OCI-LY3 (cell line): ENCODE measurements at regions not wholly inside any gene's neighbourhood (a gene's known extent, or its start where the extent isn't known, plus 50 kb on each side); places are given as distances from the start of the nearest gene placed in this dataset.

ENCODE experiments used
- H2AFZ ChIP-seq: fragments of 200-600, 300-600 bp; shearing (Covaris generic); 2 replicates; pipeline ENCODE4 v1.6.0; 2014; ENCODE audit warnings: antibody characterized with exemption, low read depth, low read length
- H3K27ac ChIP-seq: fragments of 200-600, 300-600 bp; sonication (generic); 2 replicates; pipeline ENCODE4 v1.5.1; 2014; ENCODE audit warnings: mild to moderate bottlenecking, low read length, moderate library complexity, mixed read lengths
- H3K27me3 ChIP-seq: fragments of 200-600, 300-600 bp; sonication (generic); 2 replicates; pipeline ENCODE4 v1.6.1; 2014; ENCODE audit warnings: low read depth, low read length, mixed read lengths
- H3K36me3 ChIP-seq: fragments of 200-600, 300-600 bp; sonication (generic); replicated peaks from 2 replicates; pipeline ENCODE3; 2014; ENCODE audit warnings: low read depth, low read length, mixed read lengths
- H3K4me1 ChIP-seq: fragments of 300-600, 200-600 bp; sonication (generic); 2 replicates; pipeline ENCODE4 v1.6.1; 2014; ENCODE audit warnings: low read length, mixed read lengths
- H3K4me2 ChIP-seq: fragments of 200-600, 300-600 bp; sonication (generic); 2 replicates; pipeline ENCODE4 v1.6.1; 2014; ENCODE audit warnings: low read length, mixed read lengths
- H3K4me3 ChIP-seq: fragments of 300-600, 200-600 bp; sonication (generic); 2 replicates; pipeline ENCODE4 v1.5.1; 2014; ENCODE audit warnings: antibody characterized with exemption, mild to moderate bottlenecking, low read length, moderate library complexity
- H3K79me2 ChIP-seq: fragments of 300-600, 200-600 bp; shearing (Covaris generic); 2 replicates; pipeline ENCODE4 v1.6.1; 2014; ENCODE audit warnings: mild to moderate bottlenecking, low read length, mixed read lengths
- H3K9ac ChIP-seq: fragments of 300-600, 200-600 bp; shearing (Covaris generic); 2 replicates; pipeline ENCODE4 v1.6.0; 2014; ENCODE audit warnings: mild to moderate bottlenecking, low read length, moderate library complexity
- H3K9me3 ChIP-seq: fragments of 200-600, 300-600 bp; shearing (Covaris generic); 2 replicates; pipeline ENCODE4 v1.6.1; 2014; ENCODE audit warnings: low read length, mixed read lengths; ENCODE audit not compliant: insufficient read depth
- H4K20me1 ChIP-seq: fragments of 200-600, 300-600 bp; sonication (generic); 2 replicates; pipeline ENCODE4 v1.6.1; 2016; ENCODE audit warnings: low read length, mixed read lengths; ENCODE audit not compliant: insufficient read depth
- EZH2phosphoT487 ChIP-seq: fragments of 200-600 bp; shearing (Covaris generic); IDR thresholded peaks from 2 replicates; pipeline ENCODE4 v1.6.1; 2018; ENCODE audit warnings: antibody characterized with exemption, mixed run types, low read depth
- TF ChIP-seq, protein P1 (sequence below): fragments of 200-600, 300-600 bp; sonication (generic); IDR thresholded peaks from 2 replicates; pipeline ENCODE4 v1.5.1; 2014; ENCODE audit warnings: antibody characterized with exemption, low read length, low read depth

DNA sequence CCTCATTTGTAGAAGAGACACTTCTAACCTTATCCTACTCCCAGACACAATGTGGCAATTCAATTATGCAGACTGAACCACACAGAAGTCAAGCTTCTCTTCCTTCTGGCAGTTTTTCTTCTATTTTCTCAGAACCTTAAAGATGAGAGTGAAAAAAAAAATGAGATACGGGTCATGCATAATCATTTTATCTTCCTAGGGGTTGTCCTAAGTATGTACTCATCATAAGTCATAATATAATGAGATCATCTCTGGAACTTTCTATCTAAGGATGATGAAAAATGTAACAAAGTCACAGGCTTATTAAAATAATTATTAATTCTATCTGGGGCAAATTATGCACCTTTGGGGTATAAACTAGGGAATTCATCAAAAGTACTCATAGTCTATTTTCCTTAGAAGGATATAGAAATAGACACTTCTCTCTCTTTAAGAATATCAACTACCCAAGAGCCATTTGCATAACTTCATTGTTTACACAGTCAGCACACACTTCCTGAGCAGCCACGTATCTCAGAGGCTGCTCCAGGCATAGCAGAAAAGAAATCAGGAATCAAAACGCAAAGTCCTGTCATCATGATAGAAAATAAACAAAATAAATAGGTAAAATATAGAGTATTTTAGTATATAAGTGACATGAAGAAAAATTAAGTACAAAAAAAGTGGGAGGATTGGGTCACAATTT lies 345.9 kb upstream of the SPHKAP start:
- H3K27me3 ChIP-seq, result no peaks in the 10 kb centered on the region
- H3K4me2 ChIP-seq, result no peak overlapping the region
- H2AFZ ChIP-seq, result no peak overlapping the region
- no peaks in the 10 kb centered on the region for H3K79me2 ChIP-seq
- H3K4me1 ChIP-seq, result no peaks in the 10 kb centered on the region
- H3K36me3 ChIP-seq, result no peaks in the 10 kb centered on the region
- H3K9me3 ChIP-seq, result no peaks in the 10 kb centered on the region
- H3K4me3 ChIP-seq, result no peak overlapping the region
- TF ChIP-seq, protein P1, sequence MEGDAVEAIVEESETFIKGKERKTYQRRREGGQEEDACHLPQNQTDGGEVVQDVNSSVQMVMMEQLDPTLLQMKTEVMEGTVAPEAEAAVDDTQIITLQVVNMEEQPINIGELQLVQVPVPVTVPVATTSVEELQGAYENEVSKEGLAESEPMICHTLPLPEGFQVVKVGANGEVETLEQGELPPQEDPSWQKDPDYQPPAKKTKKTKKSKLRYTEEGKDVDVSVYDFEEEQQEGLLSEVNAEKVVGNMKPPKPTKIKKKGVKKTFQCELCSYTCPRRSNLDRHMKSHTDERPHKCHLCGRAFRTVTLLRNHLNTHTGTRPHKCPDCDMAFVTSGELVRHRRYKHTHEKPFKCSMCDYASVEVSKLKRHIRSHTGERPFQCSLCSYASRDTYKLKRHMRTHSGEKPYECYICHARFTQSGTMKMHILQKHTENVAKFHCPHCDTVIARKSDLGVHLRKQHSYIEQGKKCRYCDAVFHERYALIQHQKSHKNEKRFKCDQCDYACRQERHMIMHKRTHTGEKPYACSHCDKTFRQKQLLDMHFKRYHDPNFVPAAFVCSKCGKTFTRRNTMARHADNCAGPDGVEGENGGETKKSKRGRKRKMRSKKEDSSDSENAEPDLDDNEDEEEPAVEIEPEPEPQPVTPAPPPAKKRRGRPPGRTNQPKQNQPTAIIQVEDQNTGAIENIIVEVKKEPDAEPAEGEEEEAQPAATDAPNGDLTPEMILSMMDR, result no peak
- no peaks in the 10 kb centered on the region for H4K20me1 ChIP-seq
- no peak overlapping the region for H3K27ac ChIP-seq
- H3K9ac ChIP-seq, result no peak overlapping the region

DNA sequence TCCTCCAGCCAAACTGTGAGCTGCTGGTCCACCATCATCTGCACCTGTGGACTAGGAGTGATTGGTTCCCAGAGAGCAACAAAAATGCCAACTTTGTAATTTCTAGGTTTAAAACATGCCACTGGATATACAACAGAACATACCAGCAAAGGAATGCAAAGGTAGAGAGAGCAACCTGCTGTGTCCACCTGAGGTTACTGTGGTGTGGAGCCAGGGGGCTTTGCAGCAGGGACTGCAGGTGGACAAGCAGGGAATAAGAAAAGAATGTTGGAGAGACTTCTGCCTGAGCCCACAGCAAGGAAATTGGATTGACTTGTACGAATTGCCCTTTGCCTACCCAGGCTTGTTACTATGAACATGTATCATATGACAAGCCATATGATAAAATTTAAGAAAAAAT lies 345.2 kb upstream of the SPHKAP start:
- H4K20me1 ChIP-seq, result no peaks in the 10 kb centered on the region
- H3K79me2 ChIP-seq, result no peaks in the 10 kb centered on the region
- H3K27ac ChIP-seq, result no peak overlapping the region
- H3K27me3 ChIP-seq, result no peaks in the 10 kb centered on the region
- H3K4me1 ChIP-seq, result no peaks in the 10 kb centered on the region
- TF ChIP-seq, protein P1, result no peak
- no peak for TF ChIP-seq EZH2phosphoT487
- no peak overlapping the region for H3K9ac ChIP-seq
- no peak overlapping the region for H2AFZ ChIP-seq
- no peaks in the 10 kb centered on the region for H3K36me3 ChIP-seq
- no peak overlapping the region for H3K4me3 ChIP-seq
- H3K4me2 ChIP-seq, result no peak overlapping the region
- H3K9me3 ChIP-seq, result no peaks in the 10 kb centered on the region

DNA sequence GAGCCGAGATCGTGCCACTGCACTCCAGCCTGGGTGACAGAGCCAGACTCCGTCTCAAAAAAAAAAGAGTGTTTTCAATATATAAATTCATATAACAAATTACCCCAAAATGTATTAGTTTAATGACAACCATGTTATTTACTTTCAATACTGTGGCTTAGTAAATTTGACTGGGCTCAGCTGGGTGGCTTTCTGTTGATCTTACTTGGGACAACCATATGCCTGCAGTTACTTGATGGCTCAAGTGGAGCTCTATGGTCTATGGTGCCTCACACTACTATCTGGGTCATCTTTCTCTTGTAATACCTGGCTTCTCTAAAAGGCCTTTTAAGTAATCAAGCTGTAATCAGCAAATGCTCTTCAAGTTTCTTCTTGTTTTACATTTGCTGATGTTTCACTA lies 341.5 kb upstream of the SPHKAP start:
- TF ChIP-seq, protein P1, result no peak
- TF ChIP-seq EZH2phosphoT487, result no peak
- Histone ChIP-seq H3K36me3 (no peaks in the 10 kb centered on the region), H4K20me1 (no peaks in the 10 kb centered on the region), H3K79me2 (no peaks in the 10 kb centered on the region), H3K9me3 (no peaks in the 10 kb centered on the region), H3K4me3 (no peak overlapping the region), H3K27me3 (no peaks in the 10 kb centered on the region), H2AFZ (no peak overlapping the region), H3K27ac (no peak overlapping the region), H3K4me2 (no peak overlapping the region), H3K9ac (no peak overlapping the region), H3K4me1 (no peaks in the 10 kb centered on the region)

DNA sequence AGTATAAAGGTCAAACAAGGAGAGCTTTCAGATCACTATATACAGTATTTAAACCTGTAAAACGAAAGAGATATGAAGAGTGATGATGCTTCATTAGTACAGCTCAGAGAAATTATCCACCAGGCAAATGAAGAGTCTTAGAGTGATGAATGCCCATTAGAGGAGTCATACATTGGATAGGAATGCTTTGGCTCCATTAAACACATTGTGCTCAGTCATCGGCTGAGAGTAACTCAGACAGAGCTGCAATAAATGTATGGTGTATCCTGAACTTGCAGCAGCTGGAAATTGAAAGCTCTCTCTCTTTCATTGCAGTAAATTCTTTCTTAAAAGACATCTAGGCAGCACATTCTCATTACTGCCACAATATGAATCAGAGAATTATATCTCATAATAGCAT lies 340.8 kb upstream of the SPHKAP start:
- no peaks in the 10 kb centered on the region for H3K27me3 ChIP-seq
- TF ChIP-seq, protein P1, result no peak
- TF ChIP-seq EZH2phosphoT487, result no peak
- no peak overlapping the region for H2AFZ ChIP-seq
- no peak overlapping the region for H3K27ac ChIP-seq
- no peaks in the 10 kb centered on the region for H3K9me3 ChIP-seq
- no peaks in the 10 kb centered on the region for H3K4me1 ChIP-seq
- H3K4me3 ChIP-seq, result no peak overlapping the region
- no peak overlapping the region for H3K4me2 ChIP-seq
- no peaks in the 10 kb centered on the region for H3K79me2 ChIP-seq
- H3K36me3 ChIP-seq, result no peaks in the 10 kb centered on the region
- no peak overlapping the region for H3K9ac ChIP-seq
- no peaks in the 10 kb centered on the region for H4K20me1 ChIP-seq
